Right lobe of liver (tissue), 6 donors: ENCODE measurements at regions not wholly inside any gene's neighbourhood (a gene's known extent, or its start where the extent isn't known, plus 50 kb on each side); places are given as distances from the start of the nearest gene placed in this dataset.

Experiments
- ATAC-seq, 4 donors: fragments of 200-7000 bp; cut with Tn5 transposase; one replicate each; pipeline ENCODE4 v1.9.1; 2020; ENCODE audit warnings: mild to moderate bottlenecking in 4 of 4, moderate library complexity in 4 of 4
- DNase-seq, 3 donors: peaks; one replicate each; pipeline ENCODE4 v3.0.0-alpha.2; 2020
- H3K27ac ChIP-seq, 3 donors: fragments of 200-600 bp; one replicate each; pipeline ENCODE4 v1.8.0; 2022
- H3K27me3 ChIP-seq, 2 donors: fragments of 200-600 bp; one replicate each; pipeline ENCODE4 v1.8.0; 2022
- H3K36me3 ChIP-seq, 4 donors: fragments of 200-600 bp; sonication (generic) in 1 of 4; one replicate each; pipeline versions ENCODE4 v1.5.1 to v1.8.0; 2017 to 2022; ENCODE audit warnings: control low read depth in 1 of 4
- H3K4me1 ChIP-seq, 4 donors: fragments of 200-600 bp; sonication (generic) in 1 of 4; one replicate each; pipeline versions ENCODE4 v1.5.1 to v1.8.0; 2017 to 2022; ENCODE audit warnings: control low read depth in 1 of 4
- H3K4me3 ChIP-seq, 3 donors: fragments of 200-600 bp; one replicate each; pipeline ENCODE4 v1.8.0; 2022
- H3K9me3 ChIP-seq, 4 donors: fragments of 200-600 bp; sonication (generic) in 1 of 4; one replicate each; pipeline versions ENCODE4 v1.5.1 to v1.8.0; 2017 to 2022; ENCODE audit warnings: control low read depth in 1 of 4
- CTCF ChIP-seq, 4 donors: fragments of 200-600 bp in 3 of 4; fragments of 450-650 bp in 1 of 4; IDR thresholded peaks; one replicate each; pipeline versions ENCODE4 v1.5.1 to v1.8.0; 2016 to 2022; ENCODE audit warnings: antibody characterized with exemption in 4 of 4, mild to moderate bottlenecking in 2 of 4
- POLR2A ChIP-seq: fragments of 450-650 bp; IDR thresholded peaks from one replicate; pipeline ENCODE4 v1.6.1; 2017; ENCODE audit warnings: antibody characterized with exemption, mild to moderate bottlenecking
- WGBS: methylation state at CpG from one replicate; pipeline ENCODE4 v1.1.6; 2018; ENCODE audit warnings: low coverage, low lambda C conversion rate; ENCODE audit not compliant: insufficient coverage; ENCODE audit errors: missing lambda C conversion rate; 5-methylcytosine and 5-hydroxymethylcytosine counted together
- intact Hi-C, 2 donors: fragments of 100-400 bp; cut with DNase I; formaldehyde crosslinking; loops; one replicate each; pipeline versions ENCODE4 v1.11.2 to v1.14.1; 2022
- donor health status: DM: no; HTN: yes; CAD: no.
- donor health status: DM: no; HTN: no; CAD: no.
- donor health status: DM: no; HTN: no; CAD: no.
- donor health status: DM: no; HTN: yes; CAD: no.
- donor health status: DM: no; HTN: yes; CAD: no.

GRCh38 chr3:66827726-66828125, 170.4 kb upstream of the KBTBD8 start:
- Histone ChIP-seq H3K4me3 (no peak overlapping the region), H3K27me3 (no peaks in the 10 kb centered on the region), H3K4me1 (peaks cover 0 to 61% (median 11%) of the 10 kb centered on the region in 4 donors), H3K36me3 (no peaks in the 10 kb centered on the region), H3K27ac (peak overlapping the region in 1 of 3 donors; percentile 75), H3K9me3 (no peaks in the 10 kb centered on the region)
- ATAC-seq: peak in 2 of 4 donors; percentile 2 to 15
- intact Hi-C loops: no loop called here
- TF ChIP-seq POLR2A (no peak), CTCF (IDR thresholded peaks at IDR 0.05) (no peak)
- peak in 1 of 3 donors; percentile 49 for DNase-seq
- WGBS: 67% methylated on average over 2 of the region's 6 CpGs

- Histone ChIP-seq H3K27me3 (no peaks in the 10 kb centered on the region), H3K4me3 (no peak overlapping the region), H3K27ac (peak overlapping the region; percentile 2 to 75 (median 5)), H3K9me3 (no peaks in the 10 kb centered on the region), H3K36me3 (no peaks in the 10 kb centered on the region), H3K4me1 (peaks cover 0 to 57% (median 10%) of the 10 kb centered on the region in 4 donors)
- peak; percentile 70 to 82 (median 73) for ATAC-seq
- peak; percentile 27 to 65 (median 60) for DNase-seq
- TF ChIP-seq POLR2A: no peak
- no peak for TF ChIP-seq CTCF (IDR thresholded peaks at IDR 0.05)
- intact Hi-C loops: no loop called here
- WGBS: 40% methylated on average over 1 of the region's 1 CpG
These were observed 169.8 kb upstream of the KBTBD8 start for GRCh38 chr3:66828303-66828702.

- DNase-seq (no peak), ATAC-seq (no peak)
- no peak overlapping the region for H3K27ac ChIP-seq
- H3K27me3 ChIP-seq: no peaks in the 10 kb centered on the region
- no peaks in the 10 kb centered on the region for H3K9me3 ChIP-seq
- H3K36me3 ChIP-seq: no peaks in the 10 kb centered on the region
- intact Hi-C loops: no loop called here
- no peak overlapping the region for H3K4me3 ChIP-seq
- 69% methylated on average over 3 of the region's 3 CpGs for WGBS
- TF ChIP-seq CTCF (IDR thresholded peaks at IDR 0.05): no peak
- no peak for TF ChIP-seq POLR2A
- peaks cover 0 to 44% (median 5%) of the 10 kb centered on the region in 4 donors for H3K4me1 ChIP-seq
These were observed 167.8 kb upstream of the KBTBD8 start for GRCh38 chr3:66830301-66830700.

GRCh38 chr3:66831931-66832330, 166.2 kb upstream of the KBTBD8 start:
- Histone ChIP-seq H3K9me3 (no peaks in the 10 kb centered on the region), H3K4me1 (peaks cover 0 to 28% (median 5%) of the 10 kb centered on the region in 4 donors), H3K27ac (no peak overlapping the region), H3K36me3 (no peaks in the 10 kb centered on the region), H3K4me3 (no peak overlapping the region), H3K27me3 (no peaks in the 10 kb centered on the region)
- 100% methylated on average over 1 of the region's 1 CpG for WGBS
- intact Hi-C loops: no loop called here
- DNase-seq: no peak
- no peak for TF ChIP-seq CTCF (IDR thresholded peaks at IDR 0.05)
- TF ChIP-seq POLR2A: no peak
- ATAC-seq: no peak
